ENCODE measurements at regions not wholly inside any gene's neighbourhood (a gene's known extent, or its start where the extent isn't known, plus 50 kb on each side); places are given as distances from the start of the nearest gene placed in this dataset.

GRCh38 chr3:162443376-162443775 is 946.8 kb downstream of the OTOL1 start:
- DNase-seq, result no peak

GRCh38 chr3:162468791-162469190 is 972.2 kb downstream of the OTOL1 start:
- no peak for DNase-seq

GRCh38 chr3:162487138-162487537 is 990.5 kb downstream of the OTOL1 start:
- DNase-seq, result no peak

- no peak for DNase-seq
Measured at GRCh38 chr3:162489853-162490252, 993.2 kb downstream of the OTOL1 start.

GRCh38 chr3:162491952-162492351 is 995.3 kb downstream of the OTOL1 start:
- no peak for DNase-seq

- no peak for DNase-seq
Measured at GRCh38 chr3:162492446-162493081, 996.0 kb downstream of the OTOL1 start.

- no peak for DNase-seq
Measured at GRCh38 chr3:162498626-162499025, 1002.0 kb downstream of the OTOL1 start.

GRCh38 chr3:162507397-162507796 is 1010.8 kb downstream of the OTOL1 start:
- DNase-seq, result no peak

GRCh38 chr3:162512488-162512887 is 1015.9 kb downstream of the OTOL1 start:
- DNase-seq, result no peak

GRCh38 chr3:162517110-162517509 is 1020.5 kb downstream of the OTOL1 start:
- DNase-seq, result no peak

GRCh38 chr3:162521669-162522068 is 1025.1 kb downstream of the OTOL1 start:
- DNase-seq, result no peak

GRCh38 chr3:162525066-162525742 is 1028.6 kb downstream of the OTOL1 start:
- no peak for DNase-seq

- no peak for DNase-seq
Measured at GRCh38 chr3:162525771-162526170, 1029.2 kb downstream of the OTOL1 start.

GRCh38 chr3:162534431-162534830 is 1037.8 kb downstream of the OTOL1 start:
- no peak for DNase-seq

- DNase-seq, result no peak
Measured at GRCh38 chr3:162538491-162538890, 1041.9 kb downstream of the OTOL1 start.

GRCh38 chr3:162538906-162539305 is 1042.3 kb downstream of the OTOL1 start:
- DNase-seq, result no peak

GRCh38 chr3:162540421-162540820 is 1043.8 kb downstream of the OTOL1 start:
- DNase-seq, result no peak

GRCh38 chr3:162541923-162542322 is 1045.3 kb downstream of the OTOL1 start:
- no peak for DNase-seq

- no peak for DNase-seq
Measured at GRCh38 chr3:162544246-162544645, 1047.6 kb downstream of the OTOL1 start.

- DNase-seq, result no peak
Measured at GRCh38 chr3:162546910-162547309, 1050.3 kb downstream of the OTOL1 start.

GRCh38 chr3:162547321-162547720 is 1050.7 kb downstream of the OTOL1 start:
- no peak for DNase-seq

- no peak for DNase-seq
Measured at GRCh38 chr3:162555761-162556160, 1059.2 kb downstream of the OTOL1 start.

- DNase-seq, result no peak
Measured at GRCh38 chr3:162558016-162558415, 1061.4 kb downstream of the OTOL1 start.

- DNase-seq, result no peak
Measured at GRCh38 chr3:162568706-162569105, 1072.1 kb downstream of the OTOL1 start.

- DNase-seq, result no peak
Measured at GRCh38 chr3:162569314-162569713, 1072.7 kb downstream of the OTOL1 start.

Measured in NCI-H2171 (cell line).